GM21723 (cell line): ENCODE measurements at regions not wholly inside any gene's neighbourhood (a gene's known extent, or its start where the extent isn't known, plus 50 kb on each side); places are given as distances from the start of the nearest gene placed in this dataset.
"Not testable (repeated sequence)": the region's sequence is repeated elsewhere in the genome, so short reads cannot be mapped to it uniquely, and the experiment has no call there.

Experiments
- ATAC-seq: cut with Tn5 transposase; IDR thresholded peaks from one replicate; pipeline ENCODE4 v1.9.1; 2021; ENCODE audit warnings: mild to moderate bottlenecking, moderate library complexity; ENCODE audit not compliant: unreplicated experiment

GRCh38 chr14:54010981-54011380 lies 54.4 kb upstream of the BMP4 start:
- ATAC-seq, result no peak

DNA sequence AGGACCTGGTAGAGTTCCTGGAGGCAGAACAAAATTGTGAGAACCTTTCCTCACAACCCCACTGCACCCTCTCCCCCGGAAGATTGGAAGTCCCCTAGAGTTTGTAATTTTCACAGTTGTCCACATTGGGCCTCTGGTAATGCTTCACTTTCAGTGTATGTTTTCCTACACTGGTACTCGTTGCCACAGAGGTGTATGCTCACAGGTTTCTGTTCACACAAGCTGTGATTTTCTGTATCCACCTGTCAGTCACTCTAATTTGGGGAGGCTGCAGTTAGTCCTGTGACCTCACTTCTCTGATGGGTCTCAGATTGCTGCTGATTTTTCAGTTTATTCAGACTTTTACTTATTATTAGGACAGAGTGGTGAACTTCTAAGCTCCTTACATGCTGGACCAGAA lies 66.4 kb upstream of the BMP4 start:
- ATAC-seq, result no peak

GRCh38 chr14:54025661-54026060 lies 69.0 kb upstream of the BMP4 start:
- no peak for ATAC-seq

DNA sequence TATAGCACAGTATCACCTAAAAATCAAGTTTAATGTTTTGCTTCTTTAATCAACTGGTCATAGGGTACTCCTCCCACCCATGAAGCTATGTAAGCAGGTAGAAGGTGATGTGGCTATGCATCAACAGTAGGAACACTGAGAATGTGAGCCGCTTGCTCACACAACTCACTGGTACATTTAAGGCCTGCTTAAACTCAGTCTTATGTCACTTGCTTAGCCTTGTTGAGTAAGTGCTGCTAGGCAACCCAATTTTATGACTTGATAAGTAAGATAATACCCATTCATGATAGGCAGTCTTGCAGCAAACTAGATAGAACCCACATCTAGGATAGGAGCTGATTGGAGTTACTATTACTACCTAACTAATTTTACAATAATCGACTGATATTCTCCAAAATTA lies 70.0 kb upstream of the BMP4 start:
- no peak for ATAC-seq

DNA sequence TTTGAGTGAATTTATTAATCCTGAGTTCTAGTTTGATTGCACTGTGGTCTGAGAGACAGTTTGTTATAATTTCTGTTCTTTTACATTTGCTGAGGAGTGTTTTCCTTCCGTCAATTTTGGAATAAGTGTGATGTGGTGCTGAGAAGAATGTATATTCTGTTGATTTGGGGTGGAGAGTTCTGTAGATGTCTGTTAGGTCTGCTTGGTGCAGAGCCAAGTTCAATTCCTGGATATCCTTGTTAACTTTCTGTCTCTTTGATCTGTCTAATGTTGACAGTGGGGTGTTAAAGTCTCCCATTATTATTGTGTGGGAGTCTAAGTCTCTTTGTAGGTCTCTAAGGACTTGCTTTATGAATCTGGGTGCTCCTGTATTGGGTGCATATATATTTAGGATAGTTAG lies 74.4 kb upstream of the BMP4 start:
- not testable (repeated sequence) for ATAC-seq

GRCh38 chr14:54033285-54033684 lies 76.7 kb upstream of the BMP4 start:
- ATAC-seq, result not testable (repeated sequence)

- no peak for ATAC-seq
Observed at GRCh38 chr14:54038724-54039123, 82.1 kb upstream of the BMP4 start.

- ATAC-seq, result no peak
Observed at GRCh38 chr14:54039311-54039710, 82.7 kb upstream of the BMP4 start.

GRCh38 chr14:54040846-54041245 lies 84.2 kb upstream of the BMP4 start:
- no peak for ATAC-seq

DNA sequence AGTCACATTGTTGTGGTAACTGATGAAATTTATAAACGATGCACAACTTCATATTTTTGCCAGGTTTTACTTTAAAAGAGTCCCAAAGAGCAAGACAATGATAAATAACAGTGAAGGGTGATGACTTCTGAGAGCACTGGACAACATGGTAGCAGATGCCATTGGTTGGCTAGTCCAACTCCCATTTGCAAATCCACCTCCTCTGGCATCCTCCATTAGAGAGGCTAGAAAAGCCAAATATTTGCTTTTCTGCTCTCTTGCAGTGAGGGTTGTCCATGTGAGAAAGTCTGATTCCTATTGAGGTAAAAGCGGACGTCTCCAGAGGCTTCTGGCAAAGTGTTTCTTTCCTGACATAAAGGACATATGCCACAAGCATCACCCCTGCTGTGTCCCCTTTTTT lies 89.6 kb upstream of the BMP4 start:
- no peak for ATAC-seq

DNA sequence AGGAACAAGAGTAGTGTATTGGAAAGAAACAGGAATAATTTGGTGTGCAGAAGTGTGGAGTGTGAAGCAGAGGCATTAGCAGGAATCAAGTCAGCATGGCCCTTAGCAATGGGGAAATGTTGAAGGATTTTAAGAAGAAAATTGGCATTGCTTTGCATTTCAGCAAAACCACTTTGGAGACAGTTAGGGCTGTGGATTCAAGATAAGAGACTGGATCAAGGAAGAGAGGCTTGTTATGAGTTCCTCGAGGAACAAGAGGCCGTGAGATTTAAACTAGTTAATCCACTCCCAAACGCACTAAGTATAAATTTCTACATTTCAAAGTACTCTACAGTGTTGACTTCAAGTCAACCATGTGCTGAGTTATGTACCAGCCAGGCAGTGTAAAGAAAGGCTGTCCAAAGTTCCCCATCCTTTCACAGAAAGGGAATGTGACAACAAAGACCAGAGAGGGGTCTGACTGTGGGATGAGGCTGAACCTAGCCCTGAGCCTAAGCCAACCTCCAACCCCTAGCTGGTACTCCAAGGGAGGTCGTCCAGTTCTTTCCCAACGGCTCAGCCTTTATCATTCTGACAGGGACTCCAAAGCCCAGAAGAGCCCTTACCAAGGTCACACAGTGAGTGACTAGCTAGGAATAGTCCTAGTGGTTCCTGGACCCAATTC lies 91.2 kb upstream of the BMP4 start:
- ATAC-seq, result no peak

DNA sequence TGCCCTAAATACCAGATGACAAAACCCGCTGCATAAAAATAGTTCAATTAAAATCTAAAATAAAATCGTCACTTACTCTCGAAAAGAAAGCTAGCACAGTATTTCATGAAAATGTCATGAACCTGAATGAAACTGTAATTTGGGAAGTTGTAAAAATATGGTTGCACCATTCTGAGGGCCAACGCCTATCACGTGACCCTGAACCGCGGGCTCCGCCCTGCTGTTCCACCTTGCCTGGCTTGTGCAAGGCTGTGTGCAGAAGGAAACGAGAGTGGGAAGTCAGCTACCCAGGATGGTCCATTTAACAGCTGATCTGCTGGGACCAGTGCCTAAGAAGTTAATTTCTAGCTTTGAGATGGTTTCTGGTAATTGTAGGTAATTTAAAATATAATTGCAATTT lies 91.7 kb upstream of the BMP4 start:
- ATAC-seq, result no peak

- no peak for ATAC-seq
Observed at GRCh38 chr14:54048736-54049135, 92.1 kb upstream of the BMP4 start.

GRCh38 chr14:54050759-54051158 lies 94.1 kb upstream of the BMP4 start:
- ATAC-seq, result no peak

GRCh38 chr14:54052696-54053385 lies 96.2 kb upstream of the BMP4 start:
- ATAC-seq, result no peak

DNA sequence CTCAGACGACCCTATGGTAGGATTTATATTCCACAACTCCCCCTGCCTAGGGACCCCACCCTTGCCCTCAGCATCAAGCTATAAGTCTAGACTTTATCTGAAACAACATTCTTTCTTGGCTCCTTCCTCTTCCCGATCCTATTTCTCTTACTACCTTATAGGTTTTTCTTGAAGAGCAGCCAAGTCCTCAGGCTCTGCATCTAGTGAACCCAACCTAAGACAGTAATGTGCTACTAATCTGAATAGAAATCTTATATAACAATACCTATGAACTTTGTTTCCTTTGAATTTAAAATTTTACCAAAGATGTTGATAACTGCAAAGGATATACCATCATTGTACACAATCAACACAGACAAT lies 96.7 kb upstream of the BMP4 start:
- ATAC-seq, result no peak

DNA sequence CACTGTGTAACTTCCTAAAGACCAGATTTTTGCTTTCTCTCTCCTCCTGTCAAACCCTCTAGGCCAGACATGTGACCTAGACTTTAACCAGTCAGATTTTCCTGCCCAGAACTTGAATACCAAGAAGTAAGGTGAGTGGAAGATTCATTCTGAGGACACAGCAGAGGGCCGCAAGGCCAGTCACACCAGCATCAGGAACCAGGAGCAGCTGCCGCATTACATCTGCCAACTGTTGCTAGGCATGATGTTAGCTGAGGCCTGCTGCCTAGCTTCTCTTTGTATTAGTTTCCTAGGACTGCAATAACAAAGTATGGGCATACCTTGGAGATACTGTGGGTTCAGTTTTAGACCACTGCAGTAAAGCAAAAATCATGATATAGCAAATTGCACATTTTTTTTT lies 101.9 kb upstream of the BMP4 start:
- ATAC-seq, result no peak

GRCh38 chr14:54083549-54084239 lies 127.1 kb upstream of the BMP4 start:
- ATAC-seq, result no peak

- ATAC-seq, result no peak
Observed at GRCh38 chr14:54085232-54085761, 128.7 kb upstream of the BMP4 start.

DNA sequence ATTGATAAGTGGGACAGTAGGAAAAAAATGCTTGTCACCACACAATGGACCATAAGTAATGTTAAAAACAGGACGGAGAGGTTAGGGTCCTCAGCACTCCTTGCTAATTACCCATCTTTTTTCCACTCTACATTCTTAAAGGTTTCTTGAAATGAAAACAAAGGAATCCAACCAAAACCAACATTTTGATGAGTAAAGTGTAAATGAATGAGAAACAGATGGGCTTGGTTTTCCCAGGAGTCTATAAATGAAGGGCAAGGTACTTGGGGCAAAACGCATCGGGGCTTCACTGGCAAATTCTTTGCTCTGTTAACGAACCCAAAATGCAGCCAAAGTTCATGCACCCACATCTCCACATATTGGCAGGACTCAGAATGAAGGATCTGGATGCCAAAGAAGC lies 129.2 kb upstream of the BMP4 start:
- no peak for ATAC-seq

DNA sequence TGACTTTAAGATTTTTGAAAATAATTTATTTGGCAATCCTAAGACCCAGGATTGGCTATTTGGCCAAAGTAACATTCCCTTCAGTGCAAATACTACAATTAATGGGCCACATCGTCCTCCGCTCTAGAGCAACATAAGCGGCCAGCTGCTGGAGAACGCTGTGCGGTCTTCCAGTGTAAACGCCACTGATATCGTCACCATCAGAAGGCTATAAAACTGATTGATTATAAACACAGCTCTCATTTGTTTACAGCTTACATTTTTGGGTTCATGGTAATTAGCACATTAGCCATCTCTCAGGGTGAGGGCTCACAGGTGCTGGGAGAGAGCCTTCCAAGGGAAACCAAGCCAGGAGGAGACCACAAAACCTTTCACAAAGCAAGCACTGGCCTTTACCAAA lies 130.1 kb upstream of the BMP4 start:
- no peak for ATAC-seq

GRCh38 chr14:54087376-54087775 lies 130.8 kb upstream of the BMP4 start:
- no peak for ATAC-seq
